GM12864 (cell line): ENCODE measurements at regions not wholly inside any gene's neighbourhood (a gene's known extent, or its start where the extent isn't known, plus 50 kb on each side); places are given as distances from the start of the nearest gene placed in this dataset.

Experiments
- DNase-seq: peaks from one replicate; pipeline ENCODE4 v3.0.0-alpha.2; 2011; ENCODE audit warnings: low read depth
- H3K4me3 ChIP-seq: 2 replicates; pipeline ENCODE4 v1.5.1; 2011; ENCODE audit warnings: mild to moderate bottlenecking, low read depth, low read length, control low read depth
- TF ChIP-seq, protein P1 (sequence below): IDR thresholded peaks from 2 replicates; pipeline ENCODE4 v1.5.1; 2011; ENCODE audit warnings: low read depth, mild to moderate bottlenecking, moderate library complexity, low read length, control low read depth, inconsistent platforms; ENCODE audit errors: missing control alignments

- no peak for DNase-seq
- H3K4me3 ChIP-seq, result no peak overlapping the region
- TF ChIP-seq, protein P1, sequence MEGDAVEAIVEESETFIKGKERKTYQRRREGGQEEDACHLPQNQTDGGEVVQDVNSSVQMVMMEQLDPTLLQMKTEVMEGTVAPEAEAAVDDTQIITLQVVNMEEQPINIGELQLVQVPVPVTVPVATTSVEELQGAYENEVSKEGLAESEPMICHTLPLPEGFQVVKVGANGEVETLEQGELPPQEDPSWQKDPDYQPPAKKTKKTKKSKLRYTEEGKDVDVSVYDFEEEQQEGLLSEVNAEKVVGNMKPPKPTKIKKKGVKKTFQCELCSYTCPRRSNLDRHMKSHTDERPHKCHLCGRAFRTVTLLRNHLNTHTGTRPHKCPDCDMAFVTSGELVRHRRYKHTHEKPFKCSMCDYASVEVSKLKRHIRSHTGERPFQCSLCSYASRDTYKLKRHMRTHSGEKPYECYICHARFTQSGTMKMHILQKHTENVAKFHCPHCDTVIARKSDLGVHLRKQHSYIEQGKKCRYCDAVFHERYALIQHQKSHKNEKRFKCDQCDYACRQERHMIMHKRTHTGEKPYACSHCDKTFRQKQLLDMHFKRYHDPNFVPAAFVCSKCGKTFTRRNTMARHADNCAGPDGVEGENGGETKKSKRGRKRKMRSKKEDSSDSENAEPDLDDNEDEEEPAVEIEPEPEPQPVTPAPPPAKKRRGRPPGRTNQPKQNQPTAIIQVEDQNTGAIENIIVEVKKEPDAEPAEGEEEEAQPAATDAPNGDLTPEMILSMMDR, result no peak
Measured at GRCh38 chr18:38709122-38709521, 1143.5 kb upstream of the CELF4 start.

GRCh38 chr18:38706373-38706772 lies 1140.8 kb upstream of the CELF4 start:
- no peak overlapping the region for H3K4me3 ChIP-seq
- DNase-seq, result no peak
- TF ChIP-seq, protein P1, result no peak

DNA sequence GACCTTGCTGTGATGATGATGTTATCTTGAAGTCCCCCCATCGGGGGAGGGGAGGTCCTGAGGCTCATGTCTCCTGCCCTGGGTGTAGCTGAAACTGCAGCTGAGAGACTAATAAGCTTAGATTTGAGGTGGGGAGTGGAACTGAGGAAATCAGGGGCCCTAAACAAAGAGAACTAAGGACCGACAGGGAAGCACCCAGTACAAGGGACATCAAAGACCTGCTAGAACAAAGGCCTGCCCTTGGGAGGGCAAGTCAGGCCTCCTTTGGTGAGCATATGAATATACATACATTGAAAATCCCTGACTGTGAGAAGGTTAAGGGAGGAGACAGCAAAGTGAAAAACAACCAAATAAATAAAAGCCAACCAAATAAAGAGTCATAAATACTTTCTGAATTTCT lies 1132.5 kb upstream of the CELF4 start:
- DNase-seq, result no peak
- TF ChIP-seq, protein P1, result no peak
- H3K4me3 ChIP-seq, result no peak overlapping the region

GRCh38 chr18:38695559-38696280 lies 1130.1 kb upstream of the CELF4 start:
- no peak overlapping the region for H3K4me3 ChIP-seq
- no peak for DNase-seq
- TF ChIP-seq, protein P1, result no peak

- DNase-seq, result no peak
- TF ChIP-seq, protein P1, result no peak
- no peak overlapping the region for H3K4me3 ChIP-seq
Measured at GRCh38 chr18:38693104-38693503, 1127.5 kb upstream of the CELF4 start.

GRCh38 chr18:38690626-38691025 lies 1125.0 kb upstream of the CELF4 start:
- DNase-seq, result no peak
- H3K4me3 ChIP-seq, result no peak overlapping the region
- TF ChIP-seq, protein P1, result no peak

GRCh38 chr18:38688416-38688815 lies 1122.8 kb upstream of the CELF4 start:
- H3K4me3 ChIP-seq, result no peak overlapping the region
- TF ChIP-seq, protein P1, result no peak
- DNase-seq, result no peak
